AG10803 (cell line): ENCODE measurements at regions not wholly inside any gene's neighbourhood (a gene's known extent, or its start where the extent isn't known, plus 50 kb on each side); places are given as distances from the start of the nearest gene placed in this dataset.

ENCODE experiments used
- DNase-seq: peaks from one replicate; pipeline ENCODE4 v3.0.0; 2010; ENCODE audit warnings: low read depth
- H3K4me3 ChIP-seq: 2 replicates; pipeline ENCODE4 v1.5.1; 2011; ENCODE audit warnings: mild to moderate bottlenecking, low read length, control low read depth
- CTCF ChIP-seq: conservative IDR thresholded peaks from 2 replicates; pipeline ENCODE4 v1.5.1; 2011; ENCODE audit warnings: mild to moderate bottlenecking, low read length, control low read depth, inconsistent platforms

GRCh38 chr22:49691256-49691655 is 136.4 kb downstream of the BRD1 start:
- no peak for DNase-seq
- H3K4me3 ChIP-seq = no peak overlapping the region
- TF ChIP-seq CTCF = no peak

DNA sequence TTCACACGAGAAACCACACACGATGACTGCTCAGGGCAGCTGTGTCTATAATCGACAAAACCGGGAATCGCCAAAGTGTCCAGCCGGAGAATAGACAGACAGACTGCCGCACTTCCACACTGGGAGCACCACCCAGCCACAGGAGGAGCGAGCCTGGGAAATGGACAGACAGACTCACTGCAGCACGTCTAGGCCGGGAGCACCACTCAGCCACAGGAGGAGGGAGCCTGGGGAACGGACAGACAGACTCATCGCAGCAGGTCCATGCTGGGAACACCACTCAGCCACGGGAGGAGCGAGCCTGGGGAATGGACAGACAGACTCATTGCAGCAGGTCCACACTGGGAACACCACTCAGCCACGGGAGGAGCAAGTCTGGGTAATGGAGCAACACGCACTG is 137.2 kb downstream of the BRD1 start:
- no peak for TF ChIP-seq CTCF
- no peak overlapping the region for H3K4me3 ChIP-seq
- DNase-seq = no peak

DNA sequence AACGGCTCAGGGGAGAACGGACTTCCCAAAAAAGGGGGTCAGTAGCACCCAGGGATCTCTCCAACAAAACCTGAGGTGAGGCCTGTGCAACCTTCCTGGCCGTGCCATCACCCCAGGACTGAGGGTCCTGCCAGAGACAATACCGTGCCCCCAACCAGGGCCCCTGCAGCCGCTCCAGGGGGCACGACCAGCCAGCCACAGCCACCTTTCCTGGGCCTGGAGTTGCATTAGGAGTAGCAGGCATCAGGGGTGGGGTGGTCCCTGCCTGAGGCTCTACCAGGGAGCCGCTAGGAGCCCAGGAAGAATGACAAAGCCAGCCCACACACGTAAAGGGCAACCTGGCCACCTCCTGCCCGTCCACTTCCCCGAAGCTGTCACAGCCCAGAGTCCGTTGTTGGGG is 137.8 kb downstream of the BRD1 start:
- no peak for TF ChIP-seq CTCF
- H3K4me3 ChIP-seq = no peak overlapping the region
- no peak for DNase-seq

GRCh38 chr22:49689255-49689770 is 138.4 kb downstream of the BRD1 start:
- DNase-seq = no peak
- TF ChIP-seq CTCF = no peak
- H3K4me3 ChIP-seq = no peak overlapping the region

DNA sequence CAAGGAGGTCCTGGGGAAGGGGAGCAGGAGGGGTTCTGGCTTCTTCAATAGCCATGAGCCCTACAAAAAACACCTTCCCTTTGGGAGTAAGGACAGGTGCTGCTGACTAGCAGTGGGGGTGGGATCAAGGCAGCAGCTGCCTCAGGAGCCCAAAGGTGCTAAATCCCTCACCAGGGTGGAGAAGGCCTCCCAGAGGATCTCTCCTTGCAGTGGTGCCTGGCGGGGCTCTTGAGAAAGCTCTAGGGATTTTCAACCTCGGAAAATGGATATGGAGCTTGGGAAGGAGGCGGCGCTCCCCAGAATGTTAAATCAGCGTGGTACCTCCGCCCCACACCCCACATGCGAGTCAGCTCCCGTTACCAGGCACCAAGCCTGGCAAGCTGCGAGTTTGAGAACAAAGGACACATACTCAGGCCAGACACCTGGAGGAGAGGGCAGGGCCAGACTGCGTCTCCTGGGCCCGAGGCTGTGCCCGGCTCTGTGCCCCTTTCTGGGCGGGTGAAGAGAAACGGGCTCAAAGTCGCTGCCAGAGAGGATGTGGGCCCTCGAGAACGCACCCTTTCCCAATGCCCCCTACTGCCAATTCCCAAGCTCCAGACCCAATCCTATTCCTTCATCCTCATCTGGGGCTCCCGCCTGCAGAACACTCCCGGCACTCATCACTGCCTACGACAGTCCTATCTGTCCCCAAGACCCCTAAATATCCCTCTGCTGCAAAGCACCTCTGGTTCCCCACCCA is 139.0 kb downstream of the BRD1 start:
- no peak for TF ChIP-seq CTCF
- H3K4me3 ChIP-seq = no peak overlapping the region
- DNase-seq = no peak

DNA sequence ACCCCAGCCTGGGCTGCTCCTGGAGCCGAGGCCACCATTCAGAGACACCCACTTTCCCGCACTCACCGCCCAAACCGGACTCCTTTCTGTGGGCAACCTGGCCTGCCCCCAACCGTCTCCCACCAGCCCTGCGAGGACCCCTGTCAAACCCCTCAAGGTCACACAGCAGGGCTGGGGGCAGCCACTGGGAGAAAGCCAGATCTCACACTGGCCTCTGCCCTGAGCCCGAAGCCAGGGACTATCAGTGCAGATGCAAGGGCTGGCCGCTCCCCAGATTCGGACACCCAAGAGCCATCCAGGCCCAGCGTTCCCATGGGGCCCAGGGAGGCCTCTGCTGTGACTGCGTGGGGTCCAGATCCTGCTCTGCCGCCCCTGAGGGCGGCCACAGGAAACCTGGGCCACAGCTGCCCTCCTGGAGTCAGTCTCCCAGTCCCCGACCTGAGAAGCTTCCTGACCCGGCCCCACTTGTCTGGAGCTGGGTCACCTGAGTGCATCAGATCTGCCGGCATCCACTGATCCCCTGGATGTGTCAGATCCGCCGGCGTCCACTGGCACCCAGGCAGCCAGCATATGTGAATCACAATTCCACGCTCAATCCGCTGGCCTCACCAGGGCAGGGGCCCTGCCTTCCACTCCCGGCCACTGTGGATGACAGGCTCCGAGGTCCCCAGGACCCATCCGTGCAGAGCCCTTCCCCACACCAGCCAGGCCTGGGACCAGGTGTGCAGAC is 139.7 kb downstream of the BRD1 start:
- no peak for TF ChIP-seq CTCF
- DNase-seq = no peak
- H3K4me3 ChIP-seq = no peak overlapping the region

DNA sequence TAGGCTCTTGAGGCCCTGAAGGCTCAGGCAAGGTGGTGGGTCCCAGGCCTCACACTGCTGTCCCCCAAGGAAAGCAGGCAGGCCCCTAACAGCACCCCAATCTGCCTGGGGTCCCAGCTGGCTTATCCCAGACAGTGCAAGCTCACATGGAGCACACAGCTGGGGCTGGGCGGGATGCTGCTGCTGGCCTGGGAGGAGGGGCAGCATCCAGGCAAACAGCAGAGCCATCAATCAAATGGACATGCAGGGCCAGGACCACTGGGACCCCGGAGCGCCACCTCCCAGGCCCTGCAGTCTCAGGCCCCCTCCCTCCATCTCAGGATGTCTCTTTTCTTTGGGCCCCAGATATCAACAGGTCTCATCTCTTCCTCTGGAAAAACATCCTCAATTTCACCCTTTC is 140.3 kb downstream of the BRD1 start:
- H3K4me3 ChIP-seq = no peak overlapping the region
- no peak for TF ChIP-seq CTCF
- no peak for DNase-seq
